SK-MEL-5 (cell line): ENCODE measurements at regions not wholly inside any gene's neighbourhood (a gene's known extent, or its start where the extent isn't known, plus 50 kb on each side); places are given as distances from the start of the nearest gene placed in this dataset.

Experiments used
- DNase-seq: peaks from one replicate; pipeline ENCODE4 v3.0.0-alpha.2; 2016; ENCODE audit warnings: low read depth, low spot score
- in situ Hi-C: cut with HindIII; loops from 2 replicates; pipeline ENCODE4 v1.10.0; 2016; ENCODE audit warnings: low sequenced_read_pairs, high pct_unique_total_duplicates, low pct_unique_long_range_greater_than_20kb

- DNase-seq: no peak
- in situ Hi-C loops: no loop called here
These were observed 345.5 kb downstream of the GRXCR1 start for GRCh38 chr4:43238008-43238407.

GRCh38 chr4:43238585-43238984 lies 346.1 kb downstream of the GRXCR1 start:
- DNase-seq: no peak
- in situ Hi-C loops: no loop called here

GRCh38 chr4:43241104-43241503 lies 348.6 kb downstream of the GRXCR1 start:
- in situ Hi-C loops: no loop called here

GRCh38 chr4:43242606-43243005 lies 350.1 kb downstream of the GRXCR1 start:
- in situ Hi-C loops: no loop called here
- DNase-seq: no peak

More at GRCh38 chr4:43241104-43241503, 348.6 kb downstream of the GRXCR1 start:
- no peak for DNase-seq

GRCh38 chr4:43243433-43244116 lies 351.1 kb downstream of the GRXCR1 start:
- in situ Hi-C loops: no loop called here
- no peak for DNase-seq

- in situ Hi-C loops: no loop called here
- DNase-seq: no peak
These were observed 352.3 kb downstream of the GRXCR1 start for GRCh38 chr4:43244688-43245382.

- DNase-seq: no peak
- in situ Hi-C loops: no loop called here
These were observed 359.3 kb downstream of the GRXCR1 start for GRCh38 chr4:43251841-43252240.

- in situ Hi-C loops: no loop called here
- DNase-seq: no peak
These were observed 361.0 kb downstream of the GRXCR1 start for GRCh38 chr4:43253541-43253940.

GRCh38 chr4:43264730-43265129 lies 372.2 kb downstream of the GRXCR1 start:
- in situ Hi-C loops: no loop called here
- no peak for DNase-seq

- in situ Hi-C loops: no loop called here
- DNase-seq: no peak
These were observed 379.4 kb downstream of the GRXCR1 start for GRCh38 chr4:43271946-43272345.

- in situ Hi-C loops: no loop called here
- DNase-seq: no peak
These were observed 381.9 kb downstream of the GRXCR1 start for GRCh38 chr4:43274376-43274775.

GRCh38 chr4:43275779-43276178 lies 383.3 kb downstream of the GRXCR1 start:
- in situ Hi-C loops: no loop called here
- DNase-seq: no peak

GRCh38 chr4:43276321-43276720 lies 383.8 kb downstream of the GRXCR1 start:
- no peak for DNase-seq
- in situ Hi-C loops: no loop called here

GRCh38 chr4:43277003-43277402 lies 384.5 kb downstream of the GRXCR1 start:
- no peak for DNase-seq
- in situ Hi-C loops: no loop called here

GRCh38 chr4:43282534-43282933 lies 390.0 kb downstream of the GRXCR1 start:
- DNase-seq: no peak
- in situ Hi-C loops: no loop called here

GRCh38 chr4:43286137-43286536 lies 393.6 kb downstream of the GRXCR1 start:
- DNase-seq: no peak
- in situ Hi-C loops: no loop called here

GRCh38 chr4:43296946-43297528 lies 404.5 kb downstream of the GRXCR1 start:
- no peak for DNase-seq
- in situ Hi-C loops: no loop called here

- in situ Hi-C loops: no loop called here
- DNase-seq: no peak
These were observed 424.3 kb downstream of the GRXCR1 start for GRCh38 chr4:43316813-43317212.
